GM13976 (cell line): ENCODE measurements at regions not wholly inside any gene's neighbourhood (a gene's known extent, or its start where the extent isn't known, plus 50 kb on each side); places are given as distances from the start of the nearest gene placed in this dataset.

Source experiments
- DNase-seq: peaks from one replicate; pipeline ENCODE4 v3.0.0; 2012; ENCODE audit warnings: low spot score
- in situ Hi-C: fragments of 300-500 bp; cut with MboI; formaldehyde crosslinking; loops from one replicate; pipeline ENCODE4 v1.12.0; 2022; ENCODE audit warnings: low sequenced_read_pairs, mixed read lengths, inconsistent platforms; ENCODE audit not compliant: unreplicated experiment
- TF ChIP-seq, protein P1 (sequence below): IDR thresholded peaks from 2 replicates; pipeline ENCODE4 v1.5.1; 2012; ENCODE audit warnings: borderline replicate concordance, mild to moderate bottlenecking; ENCODE audit not compliant: insufficient read depth; ENCODE audit errors: extremely low read depth, missing control alignments, control extremely low read depth

DNA sequence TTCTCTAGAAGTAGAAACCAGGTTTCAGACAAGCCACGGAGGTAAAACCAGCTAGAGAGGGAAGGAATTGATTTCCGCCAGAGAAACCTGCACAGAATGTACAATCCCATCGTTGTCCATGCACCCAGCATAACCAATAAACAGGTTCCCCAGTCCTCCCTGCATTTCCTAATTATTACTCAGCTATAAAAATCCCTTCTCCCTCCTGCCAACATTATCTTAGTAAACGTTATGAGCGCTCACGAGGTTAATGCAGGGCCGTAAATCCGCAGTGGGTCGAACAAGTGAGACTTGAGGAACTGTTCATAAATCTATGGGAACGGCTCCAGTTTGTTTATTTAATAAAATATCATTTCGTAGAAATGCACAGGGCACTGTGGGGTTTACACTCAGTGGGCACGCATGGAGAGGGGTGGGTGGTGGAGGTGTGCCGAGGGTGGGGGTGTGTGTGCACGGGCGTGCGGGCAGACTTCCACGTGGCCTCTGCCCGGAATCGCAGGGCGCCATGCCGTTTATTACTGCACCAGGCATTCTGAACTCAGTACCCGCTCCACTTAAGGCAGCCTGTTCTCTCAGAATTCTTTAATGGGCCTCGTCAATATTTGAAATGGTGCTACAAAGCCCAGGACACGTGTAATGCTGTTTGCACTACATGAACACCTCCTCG is 257.3 kb downstream of the MIAT start:
- in situ Hi-C loops, result no loop called here
- TF ChIP-seq, protein P1, sequence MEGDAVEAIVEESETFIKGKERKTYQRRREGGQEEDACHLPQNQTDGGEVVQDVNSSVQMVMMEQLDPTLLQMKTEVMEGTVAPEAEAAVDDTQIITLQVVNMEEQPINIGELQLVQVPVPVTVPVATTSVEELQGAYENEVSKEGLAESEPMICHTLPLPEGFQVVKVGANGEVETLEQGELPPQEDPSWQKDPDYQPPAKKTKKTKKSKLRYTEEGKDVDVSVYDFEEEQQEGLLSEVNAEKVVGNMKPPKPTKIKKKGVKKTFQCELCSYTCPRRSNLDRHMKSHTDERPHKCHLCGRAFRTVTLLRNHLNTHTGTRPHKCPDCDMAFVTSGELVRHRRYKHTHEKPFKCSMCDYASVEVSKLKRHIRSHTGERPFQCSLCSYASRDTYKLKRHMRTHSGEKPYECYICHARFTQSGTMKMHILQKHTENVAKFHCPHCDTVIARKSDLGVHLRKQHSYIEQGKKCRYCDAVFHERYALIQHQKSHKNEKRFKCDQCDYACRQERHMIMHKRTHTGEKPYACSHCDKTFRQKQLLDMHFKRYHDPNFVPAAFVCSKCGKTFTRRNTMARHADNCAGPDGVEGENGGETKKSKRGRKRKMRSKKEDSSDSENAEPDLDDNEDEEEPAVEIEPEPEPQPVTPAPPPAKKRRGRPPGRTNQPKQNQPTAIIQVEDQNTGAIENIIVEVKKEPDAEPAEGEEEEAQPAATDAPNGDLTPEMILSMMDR, result no peak
- DNase-seq, result no peak

DNA sequence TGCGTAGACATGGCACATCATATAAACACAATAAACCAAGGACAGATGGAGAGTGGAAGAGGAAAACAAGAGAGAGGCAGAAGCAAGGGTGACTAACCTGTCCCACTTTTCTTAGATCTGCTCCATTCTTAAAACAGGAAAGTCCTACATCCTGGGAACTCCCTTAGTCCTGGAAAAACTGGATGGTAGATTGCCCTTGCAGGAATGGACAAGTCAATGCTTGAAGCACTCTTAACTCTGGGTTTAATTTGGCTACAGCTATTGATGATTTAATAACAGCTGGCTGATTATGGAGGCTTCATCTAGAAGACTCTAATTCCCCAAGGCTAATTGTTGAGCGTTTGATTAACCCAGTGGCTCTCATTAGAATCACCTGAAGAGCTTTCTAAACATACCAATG is 258.8 kb downstream of the MIAT start:
- TF ChIP-seq, protein P1, result no peak
- DNase-seq, result no peak
- in situ Hi-C loops, result no loop called here

DNA sequence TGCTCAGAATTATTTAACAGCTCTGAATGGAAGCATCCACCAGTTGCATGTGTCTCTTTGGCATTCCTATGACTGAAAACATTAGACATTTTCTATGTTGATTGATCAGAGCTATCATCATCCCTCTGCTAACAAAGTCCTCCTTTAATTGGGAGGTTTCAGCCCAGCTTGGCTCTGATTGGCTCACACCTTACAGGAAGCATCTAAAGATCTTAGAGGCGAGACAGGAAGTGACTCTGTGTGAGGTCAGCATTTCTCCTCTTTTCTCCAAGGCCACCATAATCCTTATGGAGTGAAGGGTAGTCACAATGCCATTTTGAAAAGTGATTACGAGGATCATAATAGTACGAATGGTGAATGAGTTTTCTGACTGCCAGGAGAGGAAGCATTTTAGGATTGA is 260.8 kb downstream of the MIAT start:
- TF ChIP-seq, protein P1, result no peak
- in situ Hi-C loops, result no loop called here
- DNase-seq, result no peak

DNA sequence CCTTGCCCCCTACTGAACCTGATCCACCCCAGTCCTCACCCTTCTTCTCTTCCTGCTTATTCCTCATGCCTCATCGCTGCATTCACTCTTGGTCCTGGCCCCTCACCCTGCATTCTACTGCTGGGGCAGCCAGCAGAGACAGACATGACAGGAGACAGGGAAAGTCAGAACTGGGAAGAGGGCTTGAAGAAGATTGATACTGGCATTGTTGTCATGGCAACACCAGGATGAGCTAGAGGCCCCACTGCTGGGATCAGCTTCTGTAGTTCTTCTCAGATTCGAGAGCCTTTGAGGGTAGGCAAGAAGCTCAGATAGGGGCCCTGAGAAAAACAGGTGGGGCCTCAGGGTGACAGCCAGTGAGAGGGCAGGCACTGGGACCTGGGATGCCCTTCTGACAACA is 264.3 kb downstream of the MIAT start:
- in situ Hi-C loops, result no loop called here
- no peak for DNase-seq
- TF ChIP-seq, protein P1, result no peak

DNA sequence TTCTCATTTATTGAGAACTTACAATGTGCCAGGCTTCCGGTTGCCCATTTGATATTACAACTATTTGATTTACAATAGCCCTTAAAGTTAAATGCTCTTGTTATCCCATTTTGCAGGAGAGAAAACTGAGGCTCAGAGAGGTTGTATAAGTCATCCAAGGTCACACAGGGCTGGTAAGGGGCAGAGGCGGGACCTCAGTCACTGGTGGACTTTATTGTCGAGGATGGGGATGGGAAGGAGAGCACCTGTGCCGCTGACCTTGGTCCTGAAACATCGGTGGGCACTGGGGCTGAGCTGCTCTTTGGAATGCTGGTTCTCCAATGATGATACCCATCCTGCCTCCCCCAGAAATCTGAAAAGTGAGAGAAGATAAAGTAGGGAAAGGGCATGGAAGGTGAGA is 265.4 kb downstream of the MIAT start:
- no peak for DNase-seq
- TF ChIP-seq, protein P1, result no peak
- in situ Hi-C loops, result no loop called here

DNA sequence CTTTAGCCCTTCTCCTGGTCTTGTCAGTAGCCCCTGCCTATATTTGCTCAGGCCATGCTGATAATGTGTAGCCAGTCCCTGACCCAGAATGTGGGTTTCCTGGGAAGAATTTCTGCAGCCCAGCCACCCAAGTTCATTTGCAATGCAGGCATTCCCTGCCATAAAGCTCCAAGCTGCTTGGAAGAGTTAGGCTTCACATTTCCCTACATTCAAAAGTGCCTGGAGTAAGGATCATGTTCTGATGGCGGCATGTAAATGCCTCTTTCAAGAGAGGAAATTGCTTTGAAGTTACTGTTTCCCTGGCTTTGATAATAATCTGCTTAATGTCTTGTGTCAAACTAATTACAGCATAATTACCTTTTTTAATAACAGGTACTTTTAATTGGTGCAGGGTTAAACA is 266.1 kb downstream of the MIAT start:
- DNase-seq, result no peak
- in situ Hi-C loops, result no loop called here
- TF ChIP-seq, protein P1, result no peak
